ENCODE measurements at regions not wholly inside any gene's neighbourhood (a gene's known extent, or its start where the extent isn't known, plus 50 kb on each side); places are given as distances from the start of the nearest gene placed in this dataset.
"Not testable (repeated sequence)": the region's sequence is repeated elsewhere in the genome, so short reads cannot be mapped to it uniquely, and the experiment has no call there.

- TF ChIP-seq CTCF (IDR thresholded peaks at IDR 0.05; ENCODE audit: low read length); EZH2 (IDR thresholded peaks at IDR 0.05; ENCODE audit: borderline replicate concordance, low read length): not testable (repeated sequence)
These were observed 125.6 kb upstream of the SALL4 start for GRCh38 chr20:51927970-51928369.

All from OCI-LY1 (cell line).